DND-41 (cell line): ENCODE measurements at regions not wholly inside any gene's neighbourhood (a gene's known extent, or its start where the extent isn't known, plus 50 kb on each side); places are given as distances from the start of the nearest gene placed in this dataset.

Experiments
- CTCF ChIP-seq: IDR thresholded peaks from 2 replicates; pipeline ENCODE4 v1.5.1; 2012; ENCODE audit warnings: borderline replicate concordance, low read length, moderate library complexity, mild to moderate bottlenecking; ENCODE audit not compliant: poor library complexity, severe bottlenecking; ENCODE audit errors: extremely low read depth
- EZH2 ChIP-seq: IDR thresholded peaks from 3 replicates; pipeline ENCODE4 v1.6.1; 2012; ENCODE audit warnings: borderline replicate concordance, low read depth, mild to moderate bottlenecking, moderate library complexity, low read length, inconsistent platforms; ENCODE audit not compliant: severe bottlenecking

GRCh38 chr12:86634456-86635410 is 378.5 kb upstream of the MGAT4C start:
- TF ChIP-seq CTCF (no peak), EZH2 (no peak)
